ENCODE measurements at regions not wholly inside any gene's neighbourhood (a gene's known extent, or its start where the extent isn't known, plus 50 kb on each side); places are given as distances from the start of the nearest gene placed in this dataset.

DNA sequence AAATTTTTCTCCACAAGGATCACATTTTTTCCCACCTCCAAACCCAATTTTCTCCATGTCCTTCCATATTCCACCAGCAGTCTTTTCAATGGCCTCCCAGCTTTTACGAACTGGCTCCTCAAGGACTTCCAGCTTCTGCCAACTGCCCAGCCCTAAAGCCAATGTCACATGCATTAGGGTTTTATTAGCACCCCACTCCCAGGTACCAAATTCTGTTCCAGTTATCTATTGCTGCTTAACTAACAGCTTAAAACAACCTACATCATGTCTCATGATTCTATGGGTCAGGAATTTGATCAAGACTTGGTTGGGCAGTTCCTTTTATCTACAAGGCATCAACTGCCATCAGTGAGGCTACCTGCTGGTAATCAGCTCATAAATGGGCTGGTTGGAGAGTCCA is 151.3 kb downstream of the SPTSSA start:
- H3K9me3 ChIP-seq (ENCODE audit: control insufficient read depth, insufficient read depth, low read length), result no peaks in the 10 kb centered on the region
- no peak overlapping the region for H3K4me2 ChIP-seq (ENCODE audit: low read length)
- no peak overlapping the region for H3K27ac ChIP-seq (ENCODE audit: low read depth, low read length)
- no peaks in the 10 kb centered on the region for H3K4me1 ChIP-seq (ENCODE audit: control insufficient read depth, low read length)
- H4K20me1 ChIP-seq (ENCODE audit: control insufficient read depth, insufficient read depth, low read depth, low read length), result no peaks in the 10 kb centered on the region
- H3K79me2 ChIP-seq (ENCODE audit: control insufficient read depth, low read length), result no peaks in the 10 kb centered on the region
- H3K27me3 ChIP-seq (ENCODE audit: control insufficient read depth, low read length), result 0 out of 2 replicates have a peak, but pooled peaks cover 6% of the 10 kb centered on the region
- no peak overlapping the region for H3K4me3 ChIP-seq (ENCODE audit: low read length)
- TF ChIP-seq, protein P1, sequence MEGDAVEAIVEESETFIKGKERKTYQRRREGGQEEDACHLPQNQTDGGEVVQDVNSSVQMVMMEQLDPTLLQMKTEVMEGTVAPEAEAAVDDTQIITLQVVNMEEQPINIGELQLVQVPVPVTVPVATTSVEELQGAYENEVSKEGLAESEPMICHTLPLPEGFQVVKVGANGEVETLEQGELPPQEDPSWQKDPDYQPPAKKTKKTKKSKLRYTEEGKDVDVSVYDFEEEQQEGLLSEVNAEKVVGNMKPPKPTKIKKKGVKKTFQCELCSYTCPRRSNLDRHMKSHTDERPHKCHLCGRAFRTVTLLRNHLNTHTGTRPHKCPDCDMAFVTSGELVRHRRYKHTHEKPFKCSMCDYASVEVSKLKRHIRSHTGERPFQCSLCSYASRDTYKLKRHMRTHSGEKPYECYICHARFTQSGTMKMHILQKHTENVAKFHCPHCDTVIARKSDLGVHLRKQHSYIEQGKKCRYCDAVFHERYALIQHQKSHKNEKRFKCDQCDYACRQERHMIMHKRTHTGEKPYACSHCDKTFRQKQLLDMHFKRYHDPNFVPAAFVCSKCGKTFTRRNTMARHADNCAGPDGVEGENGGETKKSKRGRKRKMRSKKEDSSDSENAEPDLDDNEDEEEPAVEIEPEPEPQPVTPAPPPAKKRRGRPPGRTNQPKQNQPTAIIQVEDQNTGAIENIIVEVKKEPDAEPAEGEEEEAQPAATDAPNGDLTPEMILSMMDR (IDR thresholded peaks at IDR 0.05; ENCODE audit: low read depth, low read length, poor library complexity, severe bottlenecking), result no peak
- no peak for TF ChIP-seq EZH2phosphoT487 (IDR thresholded peaks at IDR 0.05; ENCODE audit: borderline replicate concordance, low read length)
- H3F3A ChIP-seq (ENCODE audit: control insufficient read depth, insufficient read depth), result no peaks in the 10 kb centered on the region
- H3K9me2 ChIP-seq (replicated peaks; ENCODE audit: control insufficient read depth, low read length), result no peaks in the 10 kb centered on the region
- no peaks in the 10 kb centered on the region for H3K36me3 ChIP-seq (ENCODE audit: control insufficient read depth, low read length)

DNA sequence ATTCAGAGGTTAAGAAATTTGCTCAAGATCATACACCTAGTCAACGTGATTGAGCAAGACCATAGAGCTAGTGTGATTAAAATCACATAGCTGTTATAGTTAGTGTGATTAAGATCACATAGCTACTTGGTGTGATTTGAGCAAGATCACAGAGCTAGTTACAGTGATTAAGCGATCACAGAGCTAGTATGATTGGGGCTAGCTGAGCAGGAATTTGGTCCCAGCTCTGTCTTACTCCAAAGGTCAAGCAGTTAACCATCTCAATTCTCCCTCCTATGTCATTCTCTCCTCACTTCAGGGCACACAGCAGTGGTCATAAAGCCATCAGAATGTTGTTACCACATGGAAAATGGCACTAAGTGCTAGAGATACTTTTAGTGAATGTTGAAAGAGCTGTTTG is 158.2 kb downstream of the SPTSSA start:
- Histone ChIP-seq H3K9me2 (replicated peaks; ENCODE audit: control insufficient read depth, low read length) (no peaks in the 10 kb centered on the region), H3K36me3 (ENCODE audit: control insufficient read depth, low read length) (no peaks in the 10 kb centered on the region), H3K27me3 (ENCODE audit: control insufficient read depth, low read length) (0 out of 2 replicates have a peak, but pooled peaks cover 6% of the 10 kb centered on the region), H3K9me3 (ENCODE audit: control insufficient read depth, insufficient read depth, low read length) (no peaks in the 10 kb centered on the region), H3K4me3 (ENCODE audit: low read length) (no peak overlapping the region), H3K4me1 (ENCODE audit: control insufficient read depth, low read length) (no peaks in the 10 kb centered on the region), H3K79me2 (ENCODE audit: control insufficient read depth, low read length) (no peaks in the 10 kb centered on the region), H3K27ac (ENCODE audit: low read depth, low read length) (no peak overlapping the region), H3K4me2 (ENCODE audit: low read length) (no peak overlapping the region), H3F3A (ENCODE audit: control insufficient read depth, insufficient read depth) (no peaks in the 10 kb centered on the region), H4K20me1 (ENCODE audit: control insufficient read depth, insufficient read depth, low read depth, low read length) (no peaks in the 10 kb centered on the region)
- no peak for TF ChIP-seq EZH2phosphoT487 (IDR thresholded peaks at IDR 0.05; ENCODE audit: borderline replicate concordance, low read length)
- TF ChIP-seq, protein P1 (IDR thresholded peaks at IDR 0.05; ENCODE audit: low read depth, low read length, poor library complexity, severe bottlenecking), result no peak

DNA sequence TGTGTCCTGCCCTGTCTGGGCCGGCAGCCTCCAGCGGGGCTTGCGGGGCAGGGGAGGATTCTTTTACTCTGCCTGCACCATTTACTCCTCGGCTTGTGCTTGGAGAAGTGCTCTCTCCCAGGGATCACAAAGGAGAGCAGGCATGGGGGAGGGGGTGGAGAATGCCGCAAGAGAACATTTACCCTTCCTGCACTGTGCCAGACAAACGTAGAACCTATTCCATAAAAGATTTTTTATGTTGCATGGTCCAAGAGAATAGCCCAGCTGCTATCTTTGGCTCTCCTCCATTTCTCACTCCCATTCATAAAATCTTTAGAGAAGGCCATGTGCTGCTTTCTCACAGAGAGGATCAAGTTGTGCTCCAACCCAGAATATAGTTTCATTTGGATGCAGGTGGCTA is 159.4 kb downstream of the SPTSSA start:
- H3K79me2 ChIP-seq (ENCODE audit: control insufficient read depth, low read length), result no peaks in the 10 kb centered on the region
- no peaks in the 10 kb centered on the region for H3K36me3 ChIP-seq (ENCODE audit: control insufficient read depth, low read length)
- TF ChIP-seq, protein P1 (IDR thresholded peaks at IDR 0.05; ENCODE audit: low read depth, low read length, poor library complexity, severe bottlenecking), result no peak
- TF ChIP-seq EZH2phosphoT487 (IDR thresholded peaks at IDR 0.05; ENCODE audit: borderline replicate concordance, low read length), result no peak
- no peaks in the 10 kb centered on the region for H3F3A ChIP-seq (ENCODE audit: control insufficient read depth, insufficient read depth)
- H3K4me2 ChIP-seq (ENCODE audit: low read length), result no peak overlapping the region
- no peak overlapping the region for H3K4me3 ChIP-seq (ENCODE audit: low read length)
- H3K9me3 ChIP-seq (ENCODE audit: control insufficient read depth, insufficient read depth, low read length), result no peaks in the 10 kb centered on the region
- no peaks in the 10 kb centered on the region for H3K4me1 ChIP-seq (ENCODE audit: control insufficient read depth, low read length)
- H3K27ac ChIP-seq (ENCODE audit: low read depth, low read length), result no peak overlapping the region
- no peaks in the 10 kb centered on the region for H3K27me3 ChIP-seq (ENCODE audit: control insufficient read depth, low read length)
- H3K9me2 ChIP-seq (replicated peaks; ENCODE audit: control insufficient read depth, low read length), result no peaks in the 10 kb centered on the region
- H4K20me1 ChIP-seq (ENCODE audit: control insufficient read depth, insufficient read depth, low read depth, low read length), result no peaks in the 10 kb centered on the region
